CD4-positive, alpha-beta T cell (primary cell): ENCODE measurements at regions not wholly inside any gene's neighbourhood (a gene's known extent, or its start where the extent isn't known, plus 50 kb on each side); places are given as distances from the start of the nearest gene placed in this dataset.

ENCODE experiments used
- ATAC-seq: fragments of 200-7000 bp; cut with Tn5 transposase; one replicate; pipeline ENCODE4 v1.10.0; 2022; ENCODE audit warnings: mild to moderate bottlenecking; ENCODE audit not compliant: poor library complexity
- CTCF ChIA-PET: fragments of 350-600 bp; sonication (Branson Sonifier 250); formaldehyde crosslinking; loops from one replicate; lab custom pipeline; 2021; ENCODE audit warnings: antibody characterized with exemption, inconsistent platforms; lab: Charles Lee
- POLR2A ChIA-PET: fragments of 350-600 bp; sonication (Branson Sonifier 250); formaldehyde crosslinking; loops from one replicate; lab custom pipeline; 2021; ENCODE audit warnings: antibody characterized with exemption, inconsistent platforms; lab: Charles Lee
- DNase-seq, 14 experiments: peaks; one replicate each; pipeline ENCODE4 v3.0.0-alpha.2; 2013 to 2020; ENCODE audit warnings: mixed read lengths in 2 of 14
- H3K27ac ChIP-seq, 2 donors: one replicate each; pipeline versions ENCODE4 v1.5.1 to v1.7.0; 2013; ENCODE audit warnings: low read length in 2 of 2, low read depth in 1 of 2, mild to moderate bottlenecking in 1 of 2
- H3K27me3 ChIP-seq, 2 experiments: 1 replicate in 1 of 2; 2 replicates in 1 of 2; pipeline versions ENCODE4 v1.6.1 to v1.7.0; 2013; ENCODE audit warnings: low read length in 2 of 2, control low read depth in 1 of 2, mild to moderate bottlenecking in 1 of 2, moderate library complexity in 1 of 2; ENCODE audit not compliant: insufficient read depth in 2 of 2, control insufficient read depth in 1 of 2
- H3K36me3 ChIP-seq: one replicate; pipeline ENCODE4 v1.6.1; 2013; ENCODE audit warnings: low read length, control low read depth; ENCODE audit not compliant: insufficient read depth
- H3K4me1 ChIP-seq: one replicate; pipeline ENCODE4 v1.6.1; 2013; ENCODE audit warnings: low read length, control low read depth; ENCODE audit not compliant: insufficient read depth
- H3K4me3 ChIP-seq: one replicate; pipeline ENCODE4 v1.5.1; 2013; ENCODE audit warnings: mild to moderate bottlenecking, low read length, moderate library complexity
- H3K9me3 ChIP-seq, 2 experiments: 1 replicate in 1 of 2; 2 replicates in 1 of 2; pipeline versions ENCODE4 v1.6.1 to v1.7.0; 2013; ENCODE audit warnings: low read length in 2 of 2, mild to moderate bottlenecking in 2 of 2, control low read depth in 1 of 2, moderate library complexity in 1 of 2; ENCODE audit not compliant: control insufficient read depth in 1 of 2, insufficient read depth in 1 of 2
- H3K27ac Mint-ChIP-seq: one replicate; pipeline ENCODE4 v1.8.0; 2020; ENCODE audit warnings: mixed read lengths
- H3K27me3 Mint-ChIP-seq: one replicate; pipeline ENCODE4 v1.8.0; 2021; ENCODE audit warnings: mixed read lengths
- H3K36me3 Mint-ChIP-seq: one replicate; pipeline ENCODE4 v1.8.0; 2021; ENCODE audit warnings: low read depth, mixed read lengths
- H3K4me1 Mint-ChIP-seq: one replicate; pipeline ENCODE4 v1.8.0; 2021; ENCODE audit warnings: low read depth, mixed read lengths
- H3K4me3 Mint-ChIP-seq: one replicate; pipeline ENCODE4 v1.8.0; 2020; ENCODE audit warnings: mild to moderate bottlenecking, mixed read lengths
- H3K9me3 Mint-ChIP-seq: one replicate; pipeline ENCODE4 v1.8.0; 2020; ENCODE audit warnings: mixed read lengths
- CTCF ChIP-seq: fragments of 200-600 bp; IDR thresholded peaks from one replicate; pipeline ENCODE4 v1.8.0; 2022; ENCODE audit warnings: antibody characterized with exemption, mild to moderate bottlenecking
- intact Hi-C, 2 experiments: fragments of 100-400 bp; cut with DNase I in 1 of 2; cut with micrococcal nuclease in 1 of 2; formaldehyde crosslinking; loops; one replicate each; pipeline versions ENCODE4 v1.15.1 to v1.9.0; 2023 to 2025; cut with DNase I, micrococcal nuclease

GRCh38 chr1:106889059-106889458 lies 167.4 kb upstream of the PRMT6 start:
- H3K4me1 ChIP-seq, result no peaks in the 10 kb centered on the region
- Mint-ChIP-seq H3K36me3 (no peaks in the 10 kb centered on the region), H3K27ac (no peak overlapping the region), H3K9me3 (peaks cover 4% of the 10 kb centered on the region), H3K4me1 (no peaks in the 10 kb centered on the region), H3K4me3 (no peak overlapping the region), H3K27me3 (no peaks in the 10 kb centered on the region)
- TF ChIP-seq CTCF, result no peak
- CTCF ChIA-PET, result no interaction called here
- no peaks in the 10 kb centered on the region for H3K36me3 ChIP-seq
- POLR2A ChIA-PET, result no interaction called here
- H3K4me3 ChIP-seq, result no peak overlapping the region
- H3K27me3 ChIP-seq, result no peaks in the 10 kb centered on the region
- H3K9me3 ChIP-seq, result no peaks in the 10 kb centered on the region
- intact Hi-C loops, result no loop called here
- ATAC-seq (no peak), DNase-seq (no peak)
- no peak overlapping the region for H3K27ac ChIP-seq

- Mint-ChIP-seq H3K4me3 (no peak overlapping the region), H3K9me3 (peaks cover 4% of the 10 kb centered on the region), H3K36me3 (no peaks in the 10 kb centered on the region), H3K27me3 (no peaks in the 10 kb centered on the region), H3K27ac (no peak overlapping the region), H3K4me1 (no peaks in the 10 kb centered on the region)
- no peak for TF ChIP-seq CTCF
- Histone ChIP-seq H3K4me1 (no peaks in the 10 kb centered on the region), H3K27ac (no peak overlapping the region), H3K36me3 (no peaks in the 10 kb centered on the region), H3K27me3 (no peaks in the 10 kb centered on the region), H3K9me3 (no peaks in the 10 kb centered on the region), H3K4me3 (no peak overlapping the region)
- ChIA-PET CTCF (no interaction called here), POLR2A (no interaction called here)
- ATAC-seq, result no peak
- intact Hi-C loops, result no loop called here
- DNase-seq, result no peak
Measured at GRCh38 chr1:106889583-106889982, 166.9 kb upstream of the PRMT6 start.

- Mint-ChIP-seq H3K4me3 (no peak overlapping the region), H3K27ac (no peak overlapping the region), H3K36me3 (no peaks in the 10 kb centered on the region), H3K4me1 (no peaks in the 10 kb centered on the region), H3K27me3 (no peaks in the 10 kb centered on the region), H3K9me3 (peaks cover 7% of the 10 kb centered on the region)
- ATAC-seq (no peak), DNase-seq (no peak)
- TF ChIP-seq CTCF, result no peak
- no peak overlapping the region for H3K4me3 ChIP-seq
- no peaks in the 10 kb centered on the region for H3K27me3 ChIP-seq
- H3K4me1 ChIP-seq, result no peaks in the 10 kb centered on the region
- H3K36me3 ChIP-seq, result no peaks in the 10 kb centered on the region
- intact Hi-C loops, result no loop called here
- POLR2A ChIA-PET, result no interaction called here
- H3K9me3 ChIP-seq, result no peaks in the 10 kb centered on the region
- CTCF ChIA-PET, result no interaction called here
- no peak overlapping the region for H3K27ac ChIP-seq
Measured at GRCh38 chr1:106897976-106898375, 158.5 kb upstream of the PRMT6 start.
